Skin epidermis (tissue), 12 donors: ENCODE measurements at regions not wholly inside any gene's neighbourhood (a gene's known extent, or its start where the extent isn't known, plus 50 kb on each side); places are given as distances from the start of the nearest gene placed in this dataset.
"Not testable (repeated sequence)": the region's sequence is repeated elsewhere in the genome, so short reads cannot be mapped to it uniquely, and the experiment has no call there.

ENCODE experiments used
- H3K27ac ChIP-seq, 21 experiments: fragments of 200-600 bp; sonication (generic) in 11 of 21; one replicate each; pipeline ENCODE4 v1.5.0; 2020; ENCODE audit warnings: mild to moderate bottlenecking in 3 of 21, inconsistent platforms in 2 of 21, moderate library complexity in 2 of 21
- H3K4me3 ChIP-seq, 7 experiments: fragments of 200-600 bp; sonication (generic) in 2 of 7; one replicate each; pipeline ENCODE4 v1.5.0; 2020; ENCODE audit warnings: inconsistent platforms in 2 of 7, mild to moderate bottlenecking in 2 of 7, moderate library complexity in 1 of 7

DNA sequence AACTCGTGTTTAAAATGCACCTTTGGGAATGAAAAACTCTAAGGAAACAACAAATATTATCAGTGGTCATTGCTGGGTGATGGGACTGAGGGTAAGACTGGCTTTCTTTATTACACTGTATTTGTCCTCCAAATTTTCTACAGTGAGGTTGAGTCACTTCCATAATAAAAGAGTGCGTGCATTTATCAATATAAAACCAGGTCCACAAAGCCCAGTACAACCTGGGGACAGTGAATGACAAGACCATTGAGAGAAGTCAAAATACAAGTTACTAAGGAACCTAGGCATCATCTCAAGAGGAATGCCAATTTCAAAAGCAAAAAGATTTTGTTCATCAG, 76.4 kb downstream of the MAGED4 start:
- peak overlapping the region in 3 of 7 experiments; percentile 36 to 49 (median 47) for H3K4me3 ChIP-seq
- H3K27ac ChIP-seq: peak overlapping the region in 8 of 21 experiments; percentile 60 to 89 (median 84)

DNA sequence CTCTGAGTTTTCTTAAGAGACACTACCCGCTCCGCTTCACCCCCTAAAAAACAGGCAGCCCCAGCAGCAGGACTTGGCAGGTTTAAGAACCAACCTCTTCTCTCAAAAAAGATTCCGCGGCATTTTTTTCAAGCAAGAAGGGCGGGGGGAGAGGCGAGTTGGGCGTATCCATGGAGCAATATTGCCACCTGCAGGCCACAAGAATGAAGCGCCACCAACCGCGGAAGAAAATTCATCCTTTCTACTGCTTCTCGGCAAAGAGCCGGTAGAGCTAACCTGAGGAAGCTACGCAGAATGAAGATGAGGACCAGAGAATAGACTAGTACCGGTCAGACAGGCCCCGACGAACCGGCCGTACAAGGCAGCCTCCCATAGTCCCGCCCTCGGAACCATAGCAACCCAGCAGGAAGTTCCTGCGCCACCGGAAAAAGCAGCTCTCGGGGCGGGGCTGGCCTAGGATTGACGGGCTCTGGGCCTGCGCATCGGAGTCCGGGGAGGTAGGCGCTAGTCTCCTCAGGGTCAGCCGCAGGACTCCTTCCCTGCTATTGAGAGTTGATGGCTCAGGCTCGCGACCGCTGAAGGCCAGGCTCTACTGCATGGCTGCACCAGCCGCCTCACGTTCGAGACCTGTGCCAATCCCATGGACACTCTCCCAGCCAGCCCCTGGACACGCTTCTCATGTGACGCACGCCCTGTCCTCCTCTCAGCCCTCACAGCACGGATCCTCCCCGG, 76.9 kb downstream of the MAGED4 start:
- H3K27ac ChIP-seq: peak overlapping the region in 20 of 21 experiments; percentile 54 to 93 (median 83)
- peak overlapping the region; percentile 36 to 50 (median 42) for H3K4me3 ChIP-seq

DNA sequence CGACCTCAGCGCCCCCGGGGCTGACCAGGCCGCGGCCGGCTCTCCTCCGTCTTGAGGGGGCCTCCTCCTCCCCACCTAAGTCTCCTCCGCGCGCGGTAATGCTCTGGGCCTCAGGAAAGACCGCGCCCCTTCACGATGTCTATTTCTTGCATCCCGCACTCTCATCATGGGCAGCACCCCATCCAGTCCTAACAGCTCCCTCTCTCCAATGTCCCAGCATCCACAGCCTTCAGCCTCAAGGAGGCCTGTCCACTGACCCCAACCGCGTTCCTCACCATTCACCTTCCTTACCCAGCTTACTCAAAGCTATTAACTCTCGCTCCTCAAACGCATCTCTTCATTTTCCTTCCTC, 77.5 kb downstream of the MAGED4 start:
- H3K27ac ChIP-seq: peak overlapping the region in 19 of 21 experiments; percentile 54 to 93 (median 83)
- H3K4me3 ChIP-seq: peak overlapping the region; percentile 36 to 50 (median 42)

DNA sequence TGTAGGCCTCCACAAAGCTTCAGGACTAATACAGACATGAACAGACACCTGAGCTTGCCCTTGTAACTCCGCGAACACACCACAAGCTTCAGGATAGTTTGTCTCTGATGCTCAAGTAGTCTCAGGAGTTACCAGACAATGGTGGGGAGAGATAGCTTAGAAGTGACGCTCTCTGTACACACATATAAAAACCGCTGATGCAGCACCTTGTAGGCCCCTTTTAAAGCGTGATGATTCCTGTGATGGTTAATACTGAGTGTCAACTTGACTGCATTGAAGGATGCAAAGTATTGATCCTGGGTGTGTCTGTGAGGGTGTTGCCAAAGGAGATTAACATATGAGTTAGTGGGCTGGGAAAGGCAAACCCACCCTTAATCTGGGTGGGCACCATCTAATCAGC, 78.7 kb downstream of the MAGED4 start:
- no peak overlapping the region for H3K4me3 ChIP-seq
- no peak overlapping the region for H3K27ac ChIP-seq

DNA sequence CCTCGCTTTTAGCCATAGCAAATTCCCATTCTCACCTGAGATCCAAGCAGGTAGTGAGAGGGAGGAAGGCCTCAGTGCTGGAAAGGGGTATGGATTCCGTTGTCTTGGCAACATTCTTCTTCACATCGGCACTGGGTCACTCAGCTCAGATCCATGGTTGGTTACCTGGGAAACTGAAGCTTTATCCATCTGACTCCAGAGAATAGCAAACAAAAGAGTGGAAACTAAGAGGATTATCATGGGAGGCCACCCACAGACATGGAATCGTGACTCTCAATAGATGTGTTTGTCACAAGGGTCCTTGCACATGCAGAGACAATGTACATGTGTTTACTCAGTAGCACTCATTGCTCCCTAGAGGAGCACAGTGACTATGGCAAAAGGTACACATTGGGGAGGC, 81.0 kb downstream of the MAGED4 start:
- Histone ChIP-seq H3K27ac (no peak overlapping the region), H3K4me3 (no peak overlapping the region)

DNA sequence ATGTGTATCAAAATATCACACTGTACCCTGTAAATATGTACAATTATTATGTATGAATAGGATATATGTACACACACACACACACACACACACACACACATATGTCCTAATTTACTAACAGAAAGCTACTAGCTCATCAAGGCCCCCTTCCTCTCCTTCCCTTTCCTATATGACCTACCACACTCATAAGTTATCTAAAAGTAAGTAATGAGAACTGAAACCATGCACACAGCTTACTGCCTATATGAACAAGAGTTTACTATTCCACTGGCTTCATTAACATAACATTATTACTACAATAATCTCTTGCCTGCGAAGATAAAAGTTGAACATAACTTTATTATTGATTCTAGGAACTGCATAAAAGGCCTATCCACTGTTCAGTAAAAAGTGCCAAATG, 83.8 kb downstream of the MAGED4 start:
- H3K4me3 ChIP-seq, H3K27ac ChIP-seq: not testable (repeated sequence)

DNA sequence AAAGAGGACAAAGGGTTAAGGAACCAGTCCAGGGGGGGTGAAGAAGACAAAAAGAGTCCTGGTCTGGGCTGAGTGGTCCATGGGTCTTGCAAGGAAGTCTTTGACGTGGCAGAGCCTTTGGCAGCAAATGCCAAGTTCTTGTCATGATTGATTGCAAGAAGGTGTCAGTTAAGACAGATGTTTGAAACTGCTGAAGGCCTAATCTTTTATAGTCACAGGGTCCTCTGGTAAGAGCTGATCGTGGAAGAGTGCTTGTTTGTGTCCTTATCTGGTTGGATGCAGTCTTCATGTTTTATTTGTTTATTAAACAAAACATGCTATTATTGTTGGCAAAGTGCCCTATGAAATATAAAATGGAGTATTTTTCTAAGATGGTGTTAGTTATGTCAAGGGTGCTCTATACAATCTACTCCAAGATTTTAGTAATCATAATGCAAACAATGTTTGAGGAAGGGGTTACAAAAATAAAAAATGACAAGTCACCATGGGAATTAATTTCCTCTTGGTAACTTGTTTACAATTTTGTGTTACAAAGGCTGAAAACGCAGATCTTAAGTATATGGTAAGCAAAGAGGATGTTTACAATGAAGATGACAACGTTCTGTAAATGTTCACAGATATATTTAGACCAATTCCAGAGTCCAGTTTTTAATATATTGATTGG, 85.9 kb downstream of the MAGED4 start:
- no peak overlapping the region for H3K27ac ChIP-seq

DNA sequence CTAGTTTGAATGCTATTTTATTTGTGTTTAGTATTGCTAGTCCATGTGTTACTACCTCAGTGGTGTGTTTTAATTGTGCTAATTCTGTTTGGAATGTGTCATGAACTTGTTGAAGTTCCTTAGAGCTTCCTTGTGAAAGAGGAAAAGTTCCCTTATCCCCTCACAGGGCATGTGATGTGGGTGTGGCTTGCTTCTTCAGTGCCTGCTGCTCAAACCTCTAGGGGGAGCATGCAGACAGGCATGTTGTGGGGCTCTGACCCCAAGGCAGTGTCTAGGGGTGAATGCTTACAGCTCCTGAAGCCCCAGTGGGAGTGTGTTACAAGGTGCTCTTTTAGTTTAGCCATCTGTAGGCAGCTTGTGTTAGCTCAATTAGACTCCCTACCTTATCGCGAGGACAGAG, 86.5 kb downstream of the MAGED4 start:
- H3K4me3 ChIP-seq: no peak overlapping the region
- H3K27ac ChIP-seq: no peak overlapping the region

More for the DNA sequence above, 85.9 kb downstream of the MAGED4 start:
- H3K4me3 ChIP-seq: no peak overlapping the region

DNA sequence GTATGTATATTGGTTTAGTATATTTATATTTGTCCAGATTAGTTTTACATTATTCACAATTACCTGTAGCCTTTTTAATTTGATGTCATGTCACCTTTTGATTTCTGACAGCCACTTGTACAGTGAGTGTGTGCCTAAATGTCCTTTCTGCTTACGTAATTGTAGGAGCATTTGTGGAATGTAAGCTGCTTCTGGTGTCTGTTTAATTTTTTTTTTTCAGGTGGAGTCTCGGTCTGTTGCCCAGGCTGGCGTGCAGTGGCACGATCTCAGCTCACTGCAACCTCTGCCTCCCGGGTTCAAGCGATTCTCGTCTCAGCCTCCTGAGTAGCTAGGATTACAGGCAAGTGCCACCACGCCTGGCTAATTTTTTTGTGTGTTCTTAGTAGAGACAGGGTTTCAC, 91.2 kb upstream of the XAGE2 start:
- H3K4me3 ChIP-seq: no peak overlapping the region
- H3K27ac ChIP-seq: no peak overlapping the region

DNA sequence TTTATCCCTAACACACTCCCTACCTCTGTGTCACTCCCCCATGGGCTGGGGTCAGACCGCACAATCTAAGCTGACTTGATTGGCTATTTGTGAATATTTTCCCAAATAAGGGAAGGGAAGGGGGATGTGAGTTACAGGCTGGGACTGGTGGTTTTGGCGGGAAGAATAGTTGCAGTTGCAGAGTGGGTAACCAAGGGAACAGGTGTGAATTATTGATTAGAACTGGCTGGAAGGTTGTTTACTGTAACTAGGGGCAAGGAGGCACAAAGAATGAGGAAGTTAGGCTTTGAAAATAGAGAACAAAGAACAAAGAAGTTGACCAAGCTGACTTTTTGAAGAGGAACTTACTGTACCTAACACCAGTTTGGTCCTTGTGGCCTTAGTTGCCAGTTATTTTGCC, 88.0 kb upstream of the XAGE2 start:
- Histone ChIP-seq H3K27ac (no peak overlapping the region), H3K4me3 (no peak overlapping the region)

DNA sequence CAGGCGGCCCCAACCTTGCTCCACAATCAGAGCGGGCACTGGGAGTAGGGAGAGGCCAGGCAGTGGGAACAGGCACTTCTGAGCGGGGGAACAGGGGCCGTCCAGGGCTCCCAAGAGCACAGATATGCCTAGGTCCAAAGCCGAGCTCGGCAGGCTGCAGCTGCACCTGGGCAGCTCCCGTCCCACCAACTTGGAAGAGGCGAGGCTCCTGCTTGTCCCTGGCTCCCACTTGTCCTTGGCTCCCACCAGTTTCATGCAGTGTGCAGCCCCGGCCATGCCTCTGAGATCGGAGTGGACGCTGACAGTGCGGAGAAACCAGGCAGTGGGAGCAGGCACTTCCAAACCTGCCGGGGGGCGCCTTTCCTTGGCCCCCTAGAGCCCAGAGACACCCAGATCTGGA, 84.0 kb upstream of the XAGE2 start:
- H3K27ac ChIP-seq: no peak overlapping the region
- no peak overlapping the region for H3K4me3 ChIP-seq

DNA sequence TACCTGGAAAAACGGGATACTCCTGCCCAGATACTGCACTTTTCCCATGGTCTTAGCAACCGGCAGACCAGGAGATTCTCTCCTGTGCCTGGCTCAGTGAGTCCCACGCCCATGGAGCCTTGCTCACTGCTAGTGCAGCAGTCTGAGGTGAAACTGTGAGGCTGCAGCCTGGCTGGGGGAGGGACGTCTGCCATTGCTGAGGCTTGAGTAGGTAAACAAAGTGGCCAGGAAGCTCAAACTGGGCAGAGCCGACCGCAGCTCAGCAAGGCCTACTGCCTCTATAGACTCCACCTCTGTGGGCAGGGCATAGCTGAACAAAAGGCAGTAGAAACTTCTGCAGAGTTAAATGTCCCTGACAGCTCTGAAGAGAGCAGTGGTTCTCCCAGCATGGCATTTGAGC, 69.9 kb upstream of the XAGE2 start:
- not testable (repeated sequence) for H3K27ac ChIP-seq

DNA sequence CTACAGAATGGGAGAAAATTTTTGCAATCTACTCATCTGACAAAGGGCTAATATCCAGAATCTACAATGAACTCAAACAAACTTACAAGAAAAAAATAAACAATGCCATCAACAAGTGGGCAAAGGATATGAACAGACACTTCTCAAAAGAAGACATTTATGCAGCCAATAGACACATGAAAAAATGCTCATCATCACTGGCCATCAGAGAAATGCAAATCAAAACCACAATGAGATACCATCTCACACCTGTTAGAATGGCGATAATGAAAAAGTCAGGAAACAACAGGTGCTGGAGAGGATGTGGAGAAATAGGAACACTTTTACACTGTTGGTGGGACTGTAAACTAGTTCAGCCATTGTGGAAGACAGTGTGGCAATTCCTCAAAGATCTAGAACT, 60.3 kb upstream of the XAGE2 start:
- not testable (repeated sequence) for H3K27ac ChIP-seq, H3K4me3 ChIP-seq

More for the DNA sequence above, 69.9 kb upstream of the XAGE2 start:
- not testable (repeated sequence) for H3K4me3 ChIP-seq
